Ovary (tissue), 3 donors: ENCODE measurements at regions not wholly inside any gene's neighbourhood (a gene's known extent, or its start where the extent isn't known, plus 50 kb on each side); places are given as distances from the start of the nearest gene placed in this dataset.

ENCODE experiments used
- CTCF ChIP-seq, 3 donors: fragments of 450-650 bp in 2 of 3; fragments of 200-600 bp in 1 of 3; IDR thresholded peaks; one replicate each; pipeline versions ENCODE4 v1.5.1 to v1.8.0; 2016 to 2022; ENCODE audit warnings: antibody characterized with exemption in 3 of 3, mild to moderate bottlenecking in 1 of 3
- EP300 ChIP-seq: sonication (generic); formaldehyde crosslinking; IDR thresholded peaks from one replicate; pipeline ENCODE4 v1.6.1; 2017; ENCODE audit warnings: antibody characterized with exemption
- donor health status: DM: no; HTN: no; CAD: no.

- TF ChIP-seq CTCF (IDR thresholded peaks at IDR 0.05) (no peak), EP300 (no peak)
Measured at GRCh38 chr3:22358334-22358733, 607.3 kb upstream of the ZNF385D start.
